Hepatocyte (in vitro differentiated cells): ENCODE measurements at regions not wholly inside any gene's neighbourhood (a gene's known extent, or its start where the extent isn't known, plus 50 kb on each side); places are given as distances from the start of the nearest gene placed in this dataset.

Experiments used
- DNase-seq: peaks from one replicate; pipeline ENCODE4 v3.0.0-alpha.2; 2016; ENCODE audit warnings: low spot score
- H2AFZ ChIP-seq: fragments of 200-600 bp; sonication (generic); 2 replicates; pipeline ENCODE4 v1.6.0; 2016; ENCODE audit warnings: antibody characterized with exemption, mild to moderate bottlenecking
- H3K27ac ChIP-seq: fragments of 200-600 bp; sonication (generic); 2 replicates; pipeline ENCODE4 v1.5.1; 2016; ENCODE audit warnings: mild to moderate bottlenecking
- H3K27me3 ChIP-seq: fragments of 200-600 bp; sonication (generic); 2 replicates; pipeline ENCODE4 v1.6.1; 2016
- H3K36me3 ChIP-seq: fragments of 200-600 bp; sonication (generic); replicated peaks from 2 replicates; pipeline ENCODE4 v1.5.1; 2016; ENCODE audit warnings: low read depth; ENCODE audit not compliant: insufficient read depth
- H3K4me1 ChIP-seq: fragments of 200-600 bp; sonication (generic); 2 replicates; pipeline ENCODE4 v1.5.1; 2016; ENCODE audit warnings: mild to moderate bottlenecking, moderate library complexity; ENCODE audit not compliant: insufficient read depth
- H3K4me2 ChIP-seq: fragments of 200-600 bp; sonication (generic); 2 replicates; pipeline ENCODE4 v1.6.0; 2016
- H3K4me3 ChIP-seq: fragments of 200-600 bp; sonication (generic); 2 replicates; pipeline ENCODE4 v1.5.1; 2016; ENCODE audit warnings: mild to moderate bottlenecking
- H3K79me2 ChIP-seq: fragments of 200-600 bp; sonication (generic); 2 replicates; pipeline ENCODE4 v1.6.0; 2017; ENCODE audit warnings: mild to moderate bottlenecking
- H3K9me2 ChIP-seq: fragments of 200-600 bp; sonication (generic); replicated peaks from 2 replicates; pipeline ENCODE4 v1.6.0; 2017; ENCODE audit warnings: mild to moderate bottlenecking; ENCODE audit not compliant: insufficient read depth
- H3K9me3 ChIP-seq: fragments of 200-600 bp; sonication (generic); 2 replicates; pipeline ENCODE4 v1.5.1; 2016; ENCODE audit warnings: low read depth, mild to moderate bottlenecking
- H4K20me1 ChIP-seq: fragments of 200-600 bp; sonication (generic); 2 replicates; pipeline ENCODE4 v1.6.0; 2016; ENCODE audit warnings: mild to moderate bottlenecking; ENCODE audit not compliant: insufficient read depth, poor library complexity, severe bottlenecking
- CTCF ChIP-seq: fragments of 200-600 bp; sonication (generic); IDR thresholded peaks from 2 replicates; pipeline ENCODE4 v1.5.1; 2016; ENCODE audit warnings: antibody characterized with exemption, mild to moderate bottlenecking; ENCODE audit not compliant: poor library complexity
- EZH2 ChIP-seq: fragments of 200-600 bp; sonication (generic); IDR thresholded peaks from 2 replicates; pipeline ENCODE4 v1.6.1; 2016; ENCODE audit warnings: antibody characterized with exemption, mild to moderate bottlenecking, borderline replicate concordance
- EZH2phosphoT487 ChIP-seq: fragments of 200-600 bp; sonication (generic); IDR thresholded peaks from one replicate; pipeline ENCODE4 v1.6.1; 2018; ENCODE audit warnings: antibody characterized with exemption, mild to moderate bottlenecking, low read depth, moderate library complexity; ENCODE audit not compliant: unreplicated experiment, severe bottlenecking
- WGBS: methylation state at CpG from one replicate; pipeline ENCODE4 v1.1.6; 2016; ENCODE audit warnings: low lambda C conversion rate; ENCODE audit errors: missing lambda C conversion rate; 5-methylcytosine and 5-hydroxymethylcytosine counted together

GRCh38 chr4:149870008-149870407 is 54.4 kb upstream of the IQCM start:
- 85% methylated on average over 2 of the region's 2 CpGs for WGBS
- Histone ChIP-seq H3K4me1 (no peaks in the 10 kb centered on the region), H3K4me3 (no peak overlapping the region), H4K20me1 (no peaks in the 10 kb centered on the region), H3K4me2 (no peak overlapping the region), H3K9me2 (no peaks in the 10 kb centered on the region), H3K9me3 (no peaks in the 10 kb centered on the region), H3K27me3 (no peaks in the 10 kb centered on the region), H3K36me3 (no peaks in the 10 kb centered on the region), H2AFZ (no peak overlapping the region), H3K27ac (no peak overlapping the region), H3K79me2 (no peaks in the 10 kb centered on the region)
- TF ChIP-seq EZH2phosphoT487: no peak
- TF ChIP-seq EZH2: no peak
- TF ChIP-seq CTCF: no peak
- no peak for DNase-seq

GRCh38 chr4:149881744-149882143 is 66.1 kb upstream of the IQCM start:
- H3K36me3 ChIP-seq: no peaks in the 10 kb centered on the region
- no peak overlapping the region for H2AFZ ChIP-seq
- H3K79me2 ChIP-seq: no peaks in the 10 kb centered on the region
- no peak overlapping the region for H3K27ac ChIP-seq
- H4K20me1 ChIP-seq: no peaks in the 10 kb centered on the region
- TF ChIP-seq EZH2 (no peak), CTCF (no peak), EZH2phosphoT487 (no peak)
- no peak for DNase-seq
- 90% methylated on average over 1 of the region's 1 CpG for WGBS
- H3K4me3 ChIP-seq: no peak overlapping the region
- no peak overlapping the region for H3K4me2 ChIP-seq
- peaks cover 15% of the 10 kb centered on the region for H3K4me1 ChIP-seq
- H3K9me2 ChIP-seq: no peaks in the 10 kb centered on the region
- H3K27me3 ChIP-seq: no peaks in the 10 kb centered on the region
- H3K9me3 ChIP-seq: no peaks in the 10 kb centered on the region

GRCh38 chr4:149882251-149882650 is 66.6 kb upstream of the IQCM start:
- no peak overlapping the region for H3K27ac ChIP-seq
- H3K36me3 ChIP-seq: no peaks in the 10 kb centered on the region
- H4K20me1 ChIP-seq: no peaks in the 10 kb centered on the region
- no peaks in the 10 kb centered on the region for H3K9me2 ChIP-seq
- no peak overlapping the region for H2AFZ ChIP-seq
- H3K4me2 ChIP-seq: no peak overlapping the region
- H3K9me3 ChIP-seq: no peaks in the 10 kb centered on the region
- H3K4me3 ChIP-seq: no peak overlapping the region
- TF ChIP-seq EZH2phosphoT487 (no peak), CTCF (no peak), EZH2 (no peak)
- H3K4me1 ChIP-seq: peaks cover 15% of the 10 kb centered on the region
- no peaks in the 10 kb centered on the region for H3K27me3 ChIP-seq
- 90% methylated on average over 1 of the region's 1 CpG for WGBS
- H3K79me2 ChIP-seq: no peaks in the 10 kb centered on the region
- DNase-seq: no peak

- H4K20me1 ChIP-seq: no peaks in the 10 kb centered on the region
- peaks cover 15% of the 10 kb centered on the region for H3K4me1 ChIP-seq
- no peak for DNase-seq
- TF ChIP-seq EZH2 (no peak), CTCF (no peak), EZH2phosphoT487 (no peak)
- H3K27me3 ChIP-seq: no peaks in the 10 kb centered on the region
- H3K9me3 ChIP-seq: no peaks in the 10 kb centered on the region
- no peak overlapping the region for H3K4me2 ChIP-seq
- H3K9me2 ChIP-seq: no peaks in the 10 kb centered on the region
- no peak overlapping the region for H2AFZ ChIP-seq
- WGBS: 72% methylated on average over 6 of the region's 6 CpGs
- H3K79me2 ChIP-seq: no peaks in the 10 kb centered on the region
- peak overlapping the region; percentile 49 for H3K27ac ChIP-seq
- no peaks in the 10 kb centered on the region for H3K36me3 ChIP-seq
- H3K4me3 ChIP-seq: no peak overlapping the region
Observed at GRCh38 chr4:149884046-149884445, 68.4 kb upstream of the IQCM start.
